GM10266 (cell line): ENCODE measurements at regions not wholly inside any gene's neighbourhood (a gene's known extent, or its start where the extent isn't known, plus 50 kb on each side); places are given as distances from the start of the nearest gene placed in this dataset.
"Not testable (repeated sequence)": the region's sequence is repeated elsewhere in the genome, so short reads cannot be mapped to it uniquely, and the experiment has no call there.

ENCODE experiments used
- DNase-seq: peaks from one replicate; pipeline ENCODE4 v3.0.0; 2012; ENCODE audit errors: extremely low spot score

DNA sequence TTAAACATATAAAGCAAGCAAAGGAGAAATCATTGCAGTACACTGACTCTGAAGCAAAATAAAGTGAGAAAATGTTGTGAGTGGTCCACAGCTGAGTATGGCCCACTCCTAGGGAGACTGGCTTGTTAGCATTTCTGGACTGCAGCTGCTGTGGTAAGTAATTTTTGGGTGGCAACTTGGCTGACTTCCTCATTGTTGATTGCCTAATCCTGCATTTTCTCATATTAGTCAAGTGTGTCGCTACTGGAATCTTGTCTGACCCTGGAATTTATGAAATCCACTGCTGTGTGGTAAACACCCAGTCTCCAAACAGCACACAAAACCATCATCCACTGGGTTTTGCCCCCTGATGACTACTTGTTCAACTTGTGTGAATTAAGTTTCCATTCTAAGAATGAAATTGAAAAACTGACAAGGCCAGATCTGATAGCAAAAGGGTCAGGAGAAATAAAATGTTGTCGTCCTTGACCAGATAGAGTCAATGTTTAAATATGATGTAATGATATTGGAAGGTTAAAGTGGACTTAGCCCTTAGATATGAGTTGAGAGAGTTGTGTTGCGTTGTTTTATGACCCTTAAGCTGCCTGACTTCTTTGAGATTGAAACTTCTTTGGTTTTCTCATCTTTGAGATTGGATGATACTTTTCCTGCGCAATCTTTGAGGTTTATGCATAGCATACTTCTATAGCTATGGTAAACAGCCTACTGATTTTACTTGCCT lies 106.6 kb upstream of the SEC22B start:
- not testable (repeated sequence) for DNase-seq

GRCh38 chr1:120278259-120278610 lies 101.9 kb upstream of the SEC22B start:
- DNase-seq, result not testable (repeated sequence)

DNA sequence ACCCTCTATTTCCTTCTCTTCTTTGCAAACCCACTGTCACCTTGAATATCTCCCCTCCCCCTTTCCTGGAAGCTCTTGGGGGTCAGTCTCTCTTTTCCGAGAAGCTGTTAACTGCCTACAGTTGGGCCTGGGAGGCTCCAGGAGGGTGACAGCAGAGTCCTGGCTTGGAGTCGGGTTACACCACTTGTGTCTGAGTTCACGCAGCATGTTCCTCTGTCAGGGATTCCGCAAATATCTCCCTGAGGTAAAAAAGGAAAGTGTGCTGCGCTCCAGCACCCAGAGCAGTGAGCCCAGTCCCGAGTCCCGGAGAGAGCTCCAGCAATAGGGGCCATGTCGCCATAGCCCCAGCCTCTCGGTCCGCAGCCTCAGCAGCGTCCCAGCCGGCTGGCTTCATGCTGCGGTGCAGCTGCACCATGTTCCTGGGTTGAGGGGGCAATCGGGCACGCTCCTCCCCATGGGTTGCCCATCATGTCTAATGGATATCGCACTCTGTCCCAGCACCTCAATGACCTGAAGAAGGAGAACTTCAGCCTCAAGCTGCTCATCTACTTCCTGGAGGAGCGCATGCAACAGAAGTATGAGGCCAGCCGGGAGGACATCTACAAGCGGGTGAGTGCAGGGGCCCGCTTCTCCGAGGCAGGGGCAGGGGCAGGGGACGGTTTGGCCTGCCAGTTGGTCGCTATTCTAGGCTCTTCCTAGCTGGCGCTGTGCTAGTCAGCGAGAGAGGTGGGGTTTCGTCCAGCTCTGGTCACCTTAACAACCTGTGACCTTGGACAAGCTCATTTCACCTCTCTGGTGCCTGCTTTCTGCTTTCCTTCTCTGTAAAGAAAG lies 101.3 kb upstream of the SEC22B start:
- DNase-seq, result not testable (repeated sequence)

- not testable (repeated sequence) for DNase-seq
Observed at GRCh38 chr1:120276710-120277109, 100.4 kb upstream of the SEC22B start.

DNA sequence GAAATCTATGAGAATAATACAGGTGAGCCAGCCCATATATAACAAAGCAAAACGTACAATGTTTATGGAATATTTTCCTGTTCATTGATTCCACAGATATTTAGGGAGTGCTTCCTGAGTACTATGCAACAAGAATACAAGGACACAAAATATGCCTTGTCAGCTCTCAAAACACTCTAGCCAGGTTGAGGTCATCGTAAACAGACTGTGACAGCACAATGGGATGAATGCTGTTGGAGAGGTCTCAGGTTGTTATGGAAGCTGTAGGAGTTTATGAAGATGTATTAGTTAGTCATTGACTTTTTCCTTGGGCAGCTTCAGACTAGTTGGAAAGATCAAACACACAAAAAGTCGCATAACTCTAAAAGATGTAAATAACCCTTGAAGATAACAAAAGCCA lies 98.1 kb upstream of the SEC22B start:
- not testable (repeated sequence) for DNase-seq

- DNase-seq, result not testable (repeated sequence)
Observed at GRCh38 chr1:120273363-120273762, 97.0 kb upstream of the SEC22B start.

DNA sequence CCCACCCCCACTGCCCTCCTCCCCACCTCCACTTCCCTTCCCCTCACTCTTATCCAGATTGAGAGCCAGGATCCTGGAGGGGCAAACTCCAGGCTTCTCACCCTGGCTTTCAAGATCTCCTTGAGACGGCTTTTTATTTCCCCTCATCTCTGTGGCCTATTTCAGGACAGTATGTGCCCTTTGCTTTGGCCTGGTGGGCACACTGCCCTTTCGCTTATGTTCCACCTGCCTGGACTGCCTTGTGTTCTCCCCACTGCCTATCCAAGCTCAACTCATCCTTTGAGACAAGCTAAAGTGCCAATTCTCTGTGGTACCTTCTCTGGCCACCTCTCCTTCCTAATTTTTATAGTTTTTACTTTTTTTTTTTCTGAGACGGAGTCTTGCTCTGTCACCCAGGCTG lies 95.9 kb upstream of the SEC22B start:
- not testable (repeated sequence) for DNase-seq

DNA sequence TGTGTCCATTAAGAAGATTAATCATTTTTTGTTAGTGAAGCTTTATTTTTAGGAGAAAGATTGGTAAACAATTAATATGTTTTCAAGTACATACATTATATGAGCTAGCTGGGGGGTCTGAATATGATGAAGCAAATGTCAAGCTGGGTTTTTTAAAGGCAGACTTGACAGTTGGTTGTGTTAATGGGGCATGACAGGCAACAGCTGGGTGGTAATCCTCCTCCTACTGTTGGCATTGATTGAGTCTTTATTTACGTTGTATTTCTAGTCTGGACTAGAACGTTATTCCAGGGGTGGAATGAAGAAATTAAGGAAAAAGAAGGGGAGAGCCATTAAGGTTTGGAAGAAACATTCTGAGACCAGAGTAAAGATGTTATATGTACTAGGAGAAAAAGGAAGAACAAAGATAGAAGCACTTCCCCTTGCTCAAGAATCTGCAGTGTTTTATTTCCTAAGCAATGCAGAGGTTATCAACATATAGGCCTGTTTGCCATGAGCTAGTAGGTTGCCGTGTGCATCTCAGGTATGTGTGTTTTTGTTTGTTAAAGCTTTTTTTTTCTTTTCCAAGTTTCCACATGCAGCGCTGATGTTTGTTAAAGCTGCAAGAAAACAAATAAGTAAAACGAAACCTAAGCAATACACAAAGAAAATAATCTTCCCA lies 95.4 kb upstream of the SEC22B start:
- not testable (repeated sequence) for DNase-seq

DNA sequence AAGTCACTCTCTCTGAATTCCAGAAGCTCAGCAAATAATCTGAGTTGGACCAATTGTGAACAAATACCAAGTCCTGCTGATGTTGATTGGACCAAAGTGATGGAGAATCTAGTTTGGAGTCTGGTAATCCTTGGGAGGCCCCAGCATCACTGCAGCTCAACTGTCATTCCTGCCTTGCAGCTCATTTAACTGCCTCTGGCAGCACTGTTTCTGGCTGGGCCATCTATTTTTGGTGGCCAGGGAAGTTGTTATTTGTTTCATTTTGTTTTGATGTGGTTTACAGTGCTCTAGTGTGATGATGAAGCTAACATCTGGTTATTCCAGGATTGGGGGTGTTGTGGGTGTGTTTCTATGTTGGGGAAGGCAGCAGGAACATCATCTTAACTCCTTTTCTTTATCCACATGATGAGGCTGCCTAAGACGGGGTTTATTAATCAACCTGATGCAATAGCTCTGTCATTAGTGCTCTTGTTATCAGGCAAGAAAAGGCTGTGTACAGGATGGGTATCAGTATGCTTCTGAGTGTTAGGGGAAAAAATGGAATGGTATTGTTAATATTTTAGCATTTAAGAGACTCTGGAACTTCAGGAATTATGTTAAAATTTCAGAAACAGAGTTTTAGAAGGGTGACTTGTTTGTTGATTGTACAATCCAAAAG lies 91.7 kb upstream of the SEC22B start:
- DNase-seq, result not testable (repeated sequence)

- DNase-seq, result not testable (repeated sequence)
Observed at GRCh38 chr1:120264564-120264963, 88.2 kb upstream of the SEC22B start.

- not testable (repeated sequence) for DNase-seq
Observed at GRCh38 chr1:120262791-120263751, 86.8 kb upstream of the SEC22B start.

GRCh38 chr1:120257778-120258105 lies 81.4 kb upstream of the SEC22B start:
- DNase-seq, result not testable (repeated sequence)

GRCh38 chr1:120257064-120257777 lies 80.9 kb upstream of the SEC22B start:
- DNase-seq, result not testable (repeated sequence)

DNA sequence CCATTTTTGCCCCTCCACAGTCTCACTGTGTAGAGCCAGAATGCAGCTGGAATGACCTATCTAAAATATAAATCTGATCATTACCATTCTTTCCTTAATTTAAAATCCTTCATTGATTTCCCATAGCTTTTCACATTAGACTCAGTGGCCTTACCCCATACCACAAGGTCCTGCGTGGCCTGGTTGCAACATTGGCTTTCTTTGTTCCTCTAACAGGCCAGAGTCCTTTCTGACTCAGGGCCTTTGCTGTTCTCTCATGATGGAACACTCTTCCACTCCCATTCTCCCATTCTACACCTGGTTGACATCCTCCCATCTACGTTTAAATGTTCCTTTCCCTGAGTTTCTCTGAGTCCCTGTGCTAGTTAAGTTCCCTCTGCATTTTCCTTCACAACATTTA lies 74.4 kb upstream of the SEC22B start:
- not testable (repeated sequence) for DNase-seq

DNA sequence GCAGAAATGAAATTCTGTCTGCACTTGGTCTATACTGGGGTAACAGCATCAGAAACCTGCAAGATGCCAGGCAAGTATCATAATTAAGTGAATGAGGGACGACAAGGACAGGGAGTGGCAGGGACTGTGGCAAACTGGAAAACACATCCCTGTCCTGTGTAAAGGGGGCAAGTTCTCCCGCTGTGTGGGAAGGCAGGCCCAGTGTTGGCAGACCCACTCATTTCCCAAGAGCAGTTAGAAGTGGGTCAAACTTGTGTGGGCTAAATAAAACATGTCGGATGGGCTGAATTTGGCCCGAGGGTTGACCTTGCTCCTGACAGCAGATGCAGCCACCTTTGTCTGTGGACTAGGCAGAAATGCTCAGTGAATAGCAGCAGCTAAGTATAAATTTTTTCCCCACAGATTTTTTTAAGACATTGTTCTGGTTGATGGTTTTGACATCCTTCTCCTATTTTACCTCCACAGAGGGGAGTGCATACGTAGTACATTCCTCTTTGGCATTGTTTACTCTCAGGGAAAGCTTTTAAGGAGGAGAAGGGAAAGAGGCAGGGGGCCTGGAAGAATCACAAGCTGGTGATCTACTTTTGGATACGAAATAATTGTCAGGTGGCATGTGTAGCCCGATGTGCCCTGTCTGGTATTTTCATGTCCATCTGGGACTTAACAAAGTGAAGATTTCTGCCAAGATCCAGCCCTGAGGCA lies 72.6 kb upstream of the SEC22B start:
- DNase-seq, result not testable (repeated sequence)

- DNase-seq, result not testable (repeated sequence)
Observed at GRCh38 chr1:120248203-120248602, 71.9 kb upstream of the SEC22B start.

GRCh38 chr1:120243867-120244266 lies 67.5 kb upstream of the SEC22B start:
- not testable (repeated sequence) for DNase-seq

DNA sequence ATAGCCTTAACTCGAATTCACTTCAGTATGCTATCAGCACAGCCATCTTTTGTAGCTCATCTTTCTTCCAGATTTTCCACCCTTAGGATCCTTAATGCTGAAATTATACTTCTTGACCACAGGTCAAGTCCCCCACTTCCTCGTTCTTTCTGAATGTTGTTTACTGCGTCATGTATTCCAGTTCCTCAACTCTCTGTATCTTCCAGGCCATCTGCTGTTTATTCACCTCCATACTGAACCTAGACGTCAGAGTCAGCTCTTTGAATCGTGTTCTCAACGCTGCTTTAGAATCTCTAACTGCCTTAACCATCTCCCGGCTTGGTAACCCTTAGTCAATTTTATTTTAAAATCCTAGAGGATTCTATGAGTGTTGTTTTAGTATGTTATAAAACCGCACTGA lies 66.3 kb upstream of the SEC22B start:
- not testable (repeated sequence) for DNase-seq

- not testable (repeated sequence) for DNase-seq
Observed at GRCh38 chr1:120241868-120242267, 65.5 kb upstream of the SEC22B start.
